Central memory CD8-positive, alpha-beta T cell (primary cell): ENCODE measurements at regions not wholly inside any gene's neighbourhood (a gene's known extent, or its start where the extent isn't known, plus 50 kb on each side); places are given as distances from the start of the nearest gene placed in this dataset.

ENCODE experiments used
- ATAC-seq: fragments of 150-1000 bp; cut with Tn5 transposase; replicated peaks from 2 replicates; pipeline ENCODE4 v1.10.0; 2022; ENCODE audit warnings: mild to moderate bottlenecking, moderate FRiP score, moderate number of reproducible peaks; ENCODE audit not compliant: poor library complexity, severe bottlenecking; ENCODE audit errors: extremely low read depth
- DNase-seq, 2 donors: peaks; one replicate each; pipeline ENCODE4 v3.0.0; 2021; ENCODE audit warnings: low spot score in 2 of 2
- H3K27ac Mint-ChIP-seq: one replicate; pipeline ENCODE4 v1.8.0; 2022; ENCODE audit warnings: low read depth, mild to moderate bottlenecking, moderate library complexity, mixed read lengths
- H3K27me3 Mint-ChIP-seq: one replicate; pipeline ENCODE4 v1.8.0; 2022; ENCODE audit warnings: mixed read lengths
- H3K36me3 Mint-ChIP-seq: one replicate; pipeline ENCODE4 v1.8.0; 2022; ENCODE audit warnings: mild to moderate bottlenecking, moderate library complexity, mixed read lengths; ENCODE audit not compliant: insufficient read depth
- H3K4me1 Mint-ChIP-seq: one replicate; pipeline ENCODE4 v1.8.0; 2022; ENCODE audit warnings: mixed read lengths
- H3K4me3 Mint-ChIP-seq: one replicate; pipeline ENCODE4 v1.8.0; 2022; ENCODE audit warnings: mild to moderate bottlenecking, moderate library complexity, mixed read lengths
- H3K9me3 Mint-ChIP-seq: one replicate; pipeline ENCODE4 v1.8.0; 2022; ENCODE audit warnings: mixed read lengths

GRCh38 chr3:105923140-105923539, 54.3 kb upstream of the CBLB start:
- Mint-ChIP-seq H3K36me3 (peaks cover 3% of the 10 kb centered on the region), H3K4me3 (no peak overlapping the region), H3K27ac (no peak overlapping the region), H3K9me3 (peaks cover 15% of the 10 kb centered on the region), H3K4me1 (peaks cover 13% of the 10 kb centered on the region), H3K27me3 (no peaks in the 10 kb centered on the region)
- no peak for ATAC-seq
- DNase-seq, result no peak

GRCh38 chr3:105927741-105928140, 58.9 kb upstream of the CBLB start:
- no peak overlapping the region for H3K4me3 Mint-ChIP-seq
- no peak for DNase-seq
- H3K9me3 Mint-ChIP-seq, result no peaks in the 10 kb centered on the region
- no peak for ATAC-seq
- no peaks in the 10 kb centered on the region for H3K4me1 Mint-ChIP-seq
- no peaks in the 10 kb centered on the region for H3K27me3 Mint-ChIP-seq
- H3K36me3 Mint-ChIP-seq, result no peaks in the 10 kb centered on the region
- H3K27ac Mint-ChIP-seq, result no peak overlapping the region

DNA sequence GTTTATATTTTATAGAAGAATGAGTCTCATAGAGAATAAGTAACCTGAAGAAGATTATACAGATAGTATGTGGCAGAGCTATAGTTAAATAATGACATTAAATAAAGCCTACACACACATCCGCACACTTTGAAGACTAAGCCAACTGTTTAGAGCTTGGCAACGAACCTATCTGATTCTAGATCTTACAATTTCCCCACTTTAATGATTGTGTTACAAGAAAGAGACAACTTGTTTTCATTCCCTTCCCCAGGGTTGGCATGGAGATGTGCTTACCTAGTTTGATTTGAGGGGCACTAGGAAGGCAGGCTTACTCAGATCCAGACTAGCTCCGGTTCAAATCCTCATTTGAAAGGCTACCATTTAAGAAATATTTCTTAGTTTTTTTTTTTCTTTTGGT, 61.9 kb upstream of the CBLB start:
- ATAC-seq (no peak), DNase-seq (no peak)
- Mint-ChIP-seq H3K4me3 (no peak overlapping the region), H3K27ac (no peak overlapping the region), H3K36me3 (peaks cover 2% of the 10 kb centered on the region), H3K4me1 (no peaks in the 10 kb centered on the region), H3K27me3 (no peaks in the 10 kb centered on the region), H3K9me3 (no peaks in the 10 kb centered on the region)

- no peak overlapping the region for H3K4me3 Mint-ChIP-seq
- no peaks in the 10 kb centered on the region for H3K9me3 Mint-ChIP-seq
- ATAC-seq (no peak), DNase-seq (no peak)
- H3K27me3 Mint-ChIP-seq, result no peaks in the 10 kb centered on the region
- peaks cover 2% of the 10 kb centered on the region for H3K36me3 Mint-ChIP-seq
- H3K27ac Mint-ChIP-seq, result no peak overlapping the region
- H3K4me1 Mint-ChIP-seq, result no peaks in the 10 kb centered on the region
Observed at GRCh38 chr3:105931500-105931899, 62.7 kb upstream of the CBLB start.

- Mint-ChIP-seq H3K27ac (no peak overlapping the region), H3K36me3 (peaks cover 2% of the 10 kb centered on the region), H3K4me3 (no peak overlapping the region), H3K4me1 (no peaks in the 10 kb centered on the region), H3K27me3 (no peaks in the 10 kb centered on the region), H3K9me3 (no peaks in the 10 kb centered on the region)
- DNase-seq (no peak), ATAC-seq (no peak)
Observed at GRCh38 chr3:105933871-105934270, 65.1 kb upstream of the CBLB start.

DNA sequence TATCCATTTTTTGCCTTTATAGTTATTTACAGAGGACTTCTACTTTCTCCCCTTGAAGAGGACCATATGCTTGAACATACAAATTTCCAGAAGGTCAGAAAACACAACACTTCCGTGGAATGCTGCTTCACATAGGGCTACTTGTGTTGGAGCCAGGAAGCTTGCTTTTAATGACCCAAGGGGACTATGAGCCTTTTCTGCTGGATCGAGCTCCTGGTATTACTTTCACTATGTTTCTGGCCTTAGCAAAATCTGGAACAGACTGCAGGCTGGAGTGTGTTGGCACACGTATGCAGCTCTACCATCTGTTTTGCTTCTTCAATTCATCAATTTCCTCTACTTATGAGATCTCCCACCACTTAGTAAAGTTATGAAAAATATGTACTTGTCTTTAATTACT, 69.3 kb upstream of the CBLB start:
- H3K27ac Mint-ChIP-seq, result no peak overlapping the region

DNA sequence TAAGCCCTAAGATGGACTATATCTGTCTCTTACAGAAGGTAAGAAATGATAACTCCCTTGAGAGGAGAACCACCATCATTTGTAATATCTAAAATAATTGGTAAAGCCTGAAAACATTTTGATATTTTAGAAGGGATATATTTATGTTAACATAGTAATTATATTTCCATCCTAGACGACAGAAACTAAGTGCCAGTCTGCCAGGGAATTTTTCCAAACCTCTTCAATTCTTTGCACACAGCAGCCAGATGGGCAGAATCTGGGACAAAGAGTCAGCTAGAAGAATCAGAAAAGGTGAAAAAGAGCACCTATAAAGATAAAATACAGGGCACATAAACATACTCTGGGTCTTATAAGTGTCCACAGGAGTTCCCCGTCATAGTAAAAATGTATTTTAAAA, 70.0 kb upstream of the CBLB start:
- H3K27ac Mint-ChIP-seq, result no peak overlapping the region
- no peaks in the 10 kb centered on the region for H3K9me3 Mint-ChIP-seq
- no peaks in the 10 kb centered on the region for H3K4me1 Mint-ChIP-seq
- DNase-seq (no peak), ATAC-seq (no peak)
- no peak overlapping the region for H3K4me3 Mint-ChIP-seq
- H3K27me3 Mint-ChIP-seq, result no peaks in the 10 kb centered on the region
- H3K36me3 Mint-ChIP-seq, result peaks cover 4% of the 10 kb centered on the region

More for the DNA sequence above, 69.3 kb upstream of the CBLB start:
- H3K4me3 Mint-ChIP-seq, result no peak overlapping the region
- peaks cover 4% of the 10 kb centered on the region for H3K36me3 Mint-ChIP-seq
- no peaks in the 10 kb centered on the region for H3K4me1 Mint-ChIP-seq
- ATAC-seq (no peak), DNase-seq (no peak)
- no peaks in the 10 kb centered on the region for H3K9me3 Mint-ChIP-seq
- no peaks in the 10 kb centered on the region for H3K27me3 Mint-ChIP-seq

GRCh38 chr3:105944276-105944675, 75.5 kb upstream of the CBLB start:
- Mint-ChIP-seq H3K36me3 (peaks cover 2% of the 10 kb centered on the region), H3K4me1 (no peaks in the 10 kb centered on the region), H3K27ac (no peak overlapping the region), H3K4me3 (no peak overlapping the region), H3K27me3 (no peaks in the 10 kb centered on the region), H3K9me3 (no peaks in the 10 kb centered on the region)
- ATAC-seq, result no peak
- DNase-seq, result no peak

GRCh38 chr3:105944721-105945120, 75.9 kb upstream of the CBLB start:
- DNase-seq (no peak), ATAC-seq (no peak)
- H3K4me1 Mint-ChIP-seq, result no peaks in the 10 kb centered on the region
- H3K27me3 Mint-ChIP-seq, result no peaks in the 10 kb centered on the region
- H3K4me3 Mint-ChIP-seq, result no peak overlapping the region
- peaks cover 2% of the 10 kb centered on the region for H3K36me3 Mint-ChIP-seq
- no peak overlapping the region for H3K27ac Mint-ChIP-seq
- no peaks in the 10 kb centered on the region for H3K9me3 Mint-ChIP-seq

- Mint-ChIP-seq H3K4me3 (no peak overlapping the region), H3K36me3 (no peaks in the 10 kb centered on the region), H3K9me3 (no peaks in the 10 kb centered on the region), H3K27me3 (no peaks in the 10 kb centered on the region), H3K27ac (no peak overlapping the region), H3K4me1 (no peaks in the 10 kb centered on the region)
- ATAC-seq, result no peak
- DNase-seq, result no peak
Observed at GRCh38 chr3:105948101-105948500, 79.3 kb upstream of the CBLB start.

GRCh38 chr3:105950881-105951600, 82.2 kb upstream of the CBLB start:
- no peaks in the 10 kb centered on the region for H3K36me3 Mint-ChIP-seq
- DNase-seq (no peak), ATAC-seq (no peak)
- H3K9me3 Mint-ChIP-seq, result no peaks in the 10 kb centered on the region
- H3K4me3 Mint-ChIP-seq, result no peak overlapping the region
- H3K4me1 Mint-ChIP-seq, result no peaks in the 10 kb centered on the region
- H3K27ac Mint-ChIP-seq, result no peak overlapping the region
- no peaks in the 10 kb centered on the region for H3K27me3 Mint-ChIP-seq

- ATAC-seq, result no peak
Observed at GRCh38 chr3:105953831-105954230, 85.0 kb upstream of the CBLB start.

DNA sequence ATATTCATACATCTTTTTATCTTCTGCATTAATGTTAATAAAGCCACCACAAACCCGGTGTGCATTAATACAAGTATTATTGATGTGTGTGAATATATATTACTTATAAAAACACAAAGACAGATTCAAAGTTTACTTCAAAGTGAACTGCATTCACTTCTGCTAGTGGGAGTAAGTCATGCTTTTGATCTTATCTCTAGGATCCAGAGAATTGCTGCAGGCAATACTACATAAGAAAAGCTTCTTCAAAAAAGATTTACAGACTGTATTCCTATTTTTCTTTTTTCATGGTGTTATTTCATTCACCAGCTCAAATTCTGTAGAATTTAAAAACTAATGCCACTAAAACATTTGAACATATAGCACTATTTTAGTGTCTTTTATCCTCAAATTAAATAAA, 87.5 kb upstream of the CBLB start:
- Mint-ChIP-seq H3K27me3 (no peaks in the 10 kb centered on the region), H3K27ac (no peak overlapping the region), H3K36me3 (peaks cover 1% of the 10 kb centered on the region), H3K4me1 (no peaks in the 10 kb centered on the region), H3K9me3 (no peaks in the 10 kb centered on the region), H3K4me3 (no peak overlapping the region)
- no peak for ATAC-seq
- no peak for DNase-seq

More at GRCh38 chr3:105953831-105954230, 85.0 kb upstream of the CBLB start:
- Mint-ChIP-seq H3K4me3 (no peak overlapping the region), H3K27ac (no peak overlapping the region), H3K4me1 (no peaks in the 10 kb centered on the region), H3K36me3 (no peaks in the 10 kb centered on the region), H3K27me3 (no peaks in the 10 kb centered on the region), H3K9me3 (no peaks in the 10 kb centered on the region)
- no peak for DNase-seq
